SK-N-SH (cell line): ENCODE measurements at regions not wholly inside any gene's neighbourhood (a gene's known extent, or its start where the extent isn't known, plus 50 kb on each side); places are given as distances from the start of the nearest gene placed in this dataset.

Experiments used
- CTCF ChIA-PET: fragments of 300-600, 350-600 bp; formaldehyde crosslinking; extraction: SDS; loops from one replicate; lab custom pipeline; 2021; lab: Yijun Ruan, JAX
- POLR2A ChIA-PET: fragments of 350-600 bp; sonication (Branson Sonifier 250); formaldehyde crosslinking; extraction: SDS; loops from one replicate; lab custom pipeline; 2020; ENCODE audit warnings: antibody characterized with exemption, inconsistent platforms; lab: Yijun Ruan, JAX
- DNase-seq: peaks from one replicate; pipeline ENCODE4 v3.0.0; 2012
- H2AFZ ChIP-seq: fragments of 200-600 bp; sonication (generic); 2 replicates; pipeline ENCODE4 v1.8.1; 2016; ENCODE audit warnings: antibody characterized with exemption, mild to moderate bottlenecking, low read depth
- H3F3A ChIP-seq: fragments of 200-600 bp; sonication (generic); replicated peaks from 2 replicates; pipeline ENCODE3; 2016; ENCODE audit warnings: antibody characterized with exemption, mild to moderate bottlenecking; ENCODE audit not compliant: insufficient read depth
- H3K27ac ChIP-seq, 2 experiments: fragments of 200-500 bp in 1 of 2; fragments of 200-600 bp in 1 of 2; sonication (Bioruptor generic) in 1 of 2; sonication (generic), shearing (Covaris generic) in 1 of 2; 2 replicates each; pipeline versions ENCODE4 v1.5.1 to v1.6.1; 2014 to 2016; ENCODE audit warnings: low read depth in 2 of 2, inconsistent platforms in 1 of 2, low read length in 1 of 2, mild to moderate bottlenecking in 1 of 2, mixed read lengths in 1 of 2
- H3K27me3 ChIP-seq: fragments of 200-600 bp; sonication (generic), shearing (Covaris generic); 2 replicates; pipeline ENCODE4 v1.6.1; 2016; ENCODE audit warnings: mixed run types; ENCODE audit not compliant: insufficient read depth
- H3K36me3 ChIP-seq, 2 experiments: fragments of 200-500 bp in 1 of 2; fragments of 200-600 bp in 1 of 2; sonication (Bioruptor generic) in 1 of 2; sonication (generic) in 1 of 2; replicated peaks in 1 of 2; 2 replicates each; pipeline versions ENCODE3 to v1.5.1; 2014 to 2016; ENCODE audit warnings: low read length in 1 of 2, mild to moderate bottlenecking in 1 of 2; ENCODE audit not compliant: insufficient read depth in 2 of 2, control insufficient read depth in 1 of 2
- H3K4me1 ChIP-seq, 2 experiments: fragments of 200-500 bp in 1 of 2; fragments of 200-600 bp in 1 of 2; sonication (Bioruptor generic) in 1 of 2; sonication (generic), shearing (Covaris generic) in 1 of 2; 2 replicates each; pipeline versions ENCODE4 v1.5.1 to v1.6.1; 2014 to 2016; ENCODE audit warnings: low read depth in 1 of 2, low read length in 1 of 2, mixed run types in 1 of 2; ENCODE audit not compliant: insufficient read depth in 2 of 2, control insufficient read depth in 1 of 2
- H3K4me2 ChIP-seq: fragments of 200-600 bp; sonication (generic), shearing (Covaris generic); 2 replicates; pipeline ENCODE4 v1.6.1; 2017; ENCODE audit warnings: mixed run types
- H3K4me3 ChIP-seq, 2 experiments: fragments of 200-500 bp in 1 of 2; fragments of 200-600 bp in 1 of 2; sonication (Bioruptor generic) in 1 of 2; sonication (generic), shearing (Covaris generic) in 1 of 2; 2 replicates each; pipeline versions ENCODE4 v1.5.1 to v1.8.1; 2014 to 2016; ENCODE audit warnings: low read depth in 2 of 2, inconsistent platforms in 1 of 2, low read length in 1 of 2, mild to moderate bottlenecking in 1 of 2, mixed read lengths in 1 of 2, moderate library complexity in 1 of 2
- H3K79me2 ChIP-seq: fragments of 200-600 bp; sonication (generic); 2 replicates; pipeline ENCODE4 v1.8.1; 2017; ENCODE audit warnings: mild to moderate bottlenecking; ENCODE audit not compliant: insufficient read depth
- H3K9ac ChIP-seq: fragments of 200-600 bp; sonication (generic); 2 replicates; pipeline ENCODE4 v1.6.1; 2017; ENCODE audit warnings: mixed run types
- H3K9me2 ChIP-seq: fragments of 200-600 bp; sonication (generic); 2 replicates; pipeline ENCODE4 v1.6.1; 2017; ENCODE audit warnings: mixed run types
- H3K9me3 ChIP-seq: fragments of 200-600 bp; sonication (generic); 2 replicates; pipeline ENCODE4 v1.6.1; 2017; ENCODE audit warnings: mixed run types, mild to moderate bottlenecking, moderate library complexity
- H4K20me1 ChIP-seq: fragments of 200-600 bp; sonication (generic); 2 replicates; pipeline ENCODE4 v1.6.1; 2017; ENCODE audit warnings: mild to moderate bottlenecking, mixed run types; ENCODE audit not compliant: insufficient read depth
- EZH2phosphoT487 ChIP-seq: fragments of 200-600 bp; sonication (generic); IDR thresholded peaks from 2 replicates; pipeline ENCODE4 v1.6.1; 2017; ENCODE audit warnings: low read depth, mixed run types, mild to moderate bottlenecking, antibody characterized with exemption, moderate library complexity, borderline replicate concordance
- FOXM1 ChIP-seq: IDR thresholded peaks from 2 replicates; pipeline ENCODE4 v1.4.0; 2012; ENCODE audit warnings: low read depth, mild to moderate bottlenecking
- MXI1 ChIP-seq: IDR thresholded peaks from 2 replicates; pipeline ENCODE4 v1.6.1; 2012; ENCODE audit warnings: mild to moderate bottlenecking, low read depth, low read length, improper control_type of control experiment
- NFIC ChIP-seq: IDR thresholded peaks from 2 replicates; pipeline ENCODE4 v1.4.0; 2012; ENCODE audit warnings: borderline replicate concordance
- NRF1 ChIP-seq: IDR thresholded peaks from 2 replicates; pipeline ENCODE4 v1.6.1; 2012; ENCODE audit warnings: low read depth, mild to moderate bottlenecking, low read length
- POLR2AphosphoS5 ChIP-seq: IDR thresholded peaks from 2 replicates; pipeline ENCODE4 v1.6.1; 2012; ENCODE audit warnings: low read depth, low read length
- TEAD4 ChIP-seq: IDR thresholded peaks from 2 replicates; pipeline ENCODE4 v1.4.0; 2012; ENCODE audit warnings: mild to moderate bottlenecking, borderline replicate concordance; ENCODE audit not compliant: insufficient read depth
- YY1 ChIP-seq: IDR thresholded peaks from 2 replicates; pipeline ENCODE4 v1.4.0; 2012; ENCODE audit warnings: low read depth, mild to moderate bottlenecking
- WGBS: methylation state at CpG from one replicate; pipeline ENCODE4 v1.1.6; 2017; ENCODE audit warnings: low lambda C conversion rate; 5-methylcytosine and 5-hydroxymethylcytosine counted together
- TF ChIP-seq, protein P1 (sequence below): IDR thresholded peaks from 2 replicates; pipeline ENCODE4 v1.4.0; 2012; ENCODE audit warnings: low read depth, borderline replicate concordance
- TF ChIP-seq, protein P2 (sequence below): fragments of 200-600 bp; sonication (generic); IDR thresholded peaks from 2 replicates; pipeline ENCODE4 v1.6.1; 2017; ENCODE audit warnings: antibody characterized with exemption, mild to moderate bottlenecking, moderate library complexity
- TF ChIP-seq, protein P3 (sequence below): IDR thresholded peaks from 2 replicates; pipeline ENCODE4 v1.6.1; 2012; ENCODE audit warnings: mild to moderate bottlenecking, low read depth, low read length, moderate library complexity
- TF ChIP-seq, protein P4 (sequence below): fragments of 150-350 bp; IDR thresholded peaks from 2 replicates; pipeline ENCODE4 v1.6.1; 2017; ENCODE audit warnings: antibody characterized with exemption, low read length, low read depth, borderline replicate concordance
- TF ChIP-seq, protein P5 (sequence below): fragments of 150-350 bp; IDR thresholded peaks from 2 replicates; pipeline ENCODE4 v1.6.1; 2016; ENCODE audit warnings: mild to moderate bottlenecking, low read depth, low read length

DNA sequence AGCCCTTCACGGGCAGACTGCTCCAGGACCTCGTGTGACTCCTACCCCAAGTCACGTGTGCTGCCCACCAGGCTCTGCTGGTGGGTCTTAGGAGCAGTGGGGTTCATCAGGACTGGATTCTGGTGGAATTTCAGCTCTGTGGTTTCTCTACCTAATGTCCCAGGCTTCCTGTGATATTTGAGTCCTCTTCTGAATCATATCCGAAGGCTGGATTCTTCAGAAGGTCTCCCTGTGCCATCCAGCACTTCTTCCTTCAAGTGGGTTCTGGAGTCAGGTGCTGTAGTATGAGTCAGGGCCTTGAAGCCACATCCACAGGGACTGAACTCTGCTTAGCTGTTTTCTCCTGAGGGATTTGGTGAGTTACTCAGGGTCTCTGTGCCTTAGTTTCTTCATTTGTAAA is 850.2 kb upstream of the CELF4 start:
- H3K4me1 ChIP-seq = no peaks in the 10 kb centered on the region
- WGBS = 2% methylated on average over 4 of the region's 4 CpGs
- no peak overlapping the region for H3K4me2 ChIP-seq
- H3K9me2 ChIP-seq = no peaks in the 10 kb centered on the region
- H3K9ac ChIP-seq = no peak overlapping the region
- no peak overlapping the region for H2AFZ ChIP-seq
- H3K4me3 ChIP-seq = no peak overlapping the region
- H3K9me3 ChIP-seq = no peaks in the 10 kb centered on the region
- H3K27ac ChIP-seq = no peak overlapping the region
- ChIA-PET POLR2A (no interaction called here), CTCF (interaction anchor here (1.1 kb wide), 1 partner anchor 51 kb away, joined by 3 read pairs; no protein-coding TSS in a partner anchor)
- H3K27me3 ChIP-seq = no peaks in the 10 kb centered on the region
- TF ChIP-seq, protein P1, sequence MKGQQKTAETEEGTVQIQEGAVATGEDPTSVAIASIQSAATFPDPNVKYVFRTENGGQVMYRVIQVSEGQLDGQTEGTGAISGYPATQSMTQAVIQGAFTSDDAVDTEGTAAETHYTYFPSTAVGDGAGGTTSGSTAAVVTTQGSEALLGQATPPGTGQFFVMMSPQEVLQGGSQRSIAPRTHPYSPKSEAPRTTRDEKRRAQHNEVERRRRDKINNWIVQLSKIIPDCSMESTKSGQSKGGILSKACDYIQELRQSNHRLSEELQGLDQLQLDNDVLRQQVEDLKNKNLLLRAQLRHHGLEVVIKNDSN = no peak
- TF ChIP-seq NRF1 = no peak
- TF ChIP-seq, protein P2, sequence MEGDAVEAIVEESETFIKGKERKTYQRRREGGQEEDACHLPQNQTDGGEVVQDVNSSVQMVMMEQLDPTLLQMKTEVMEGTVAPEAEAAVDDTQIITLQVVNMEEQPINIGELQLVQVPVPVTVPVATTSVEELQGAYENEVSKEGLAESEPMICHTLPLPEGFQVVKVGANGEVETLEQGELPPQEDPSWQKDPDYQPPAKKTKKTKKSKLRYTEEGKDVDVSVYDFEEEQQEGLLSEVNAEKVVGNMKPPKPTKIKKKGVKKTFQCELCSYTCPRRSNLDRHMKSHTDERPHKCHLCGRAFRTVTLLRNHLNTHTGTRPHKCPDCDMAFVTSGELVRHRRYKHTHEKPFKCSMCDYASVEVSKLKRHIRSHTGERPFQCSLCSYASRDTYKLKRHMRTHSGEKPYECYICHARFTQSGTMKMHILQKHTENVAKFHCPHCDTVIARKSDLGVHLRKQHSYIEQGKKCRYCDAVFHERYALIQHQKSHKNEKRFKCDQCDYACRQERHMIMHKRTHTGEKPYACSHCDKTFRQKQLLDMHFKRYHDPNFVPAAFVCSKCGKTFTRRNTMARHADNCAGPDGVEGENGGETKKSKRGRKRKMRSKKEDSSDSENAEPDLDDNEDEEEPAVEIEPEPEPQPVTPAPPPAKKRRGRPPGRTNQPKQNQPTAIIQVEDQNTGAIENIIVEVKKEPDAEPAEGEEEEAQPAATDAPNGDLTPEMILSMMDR = no peak
- no peak for TF ChIP-seq POLR2AphosphoS5
- no peak for TF ChIP-seq MXI1
- no peak for TF ChIP-seq EZH2phosphoT487
- TF ChIP-seq NFIC = no peak
- TF ChIP-seq, protein P3, sequence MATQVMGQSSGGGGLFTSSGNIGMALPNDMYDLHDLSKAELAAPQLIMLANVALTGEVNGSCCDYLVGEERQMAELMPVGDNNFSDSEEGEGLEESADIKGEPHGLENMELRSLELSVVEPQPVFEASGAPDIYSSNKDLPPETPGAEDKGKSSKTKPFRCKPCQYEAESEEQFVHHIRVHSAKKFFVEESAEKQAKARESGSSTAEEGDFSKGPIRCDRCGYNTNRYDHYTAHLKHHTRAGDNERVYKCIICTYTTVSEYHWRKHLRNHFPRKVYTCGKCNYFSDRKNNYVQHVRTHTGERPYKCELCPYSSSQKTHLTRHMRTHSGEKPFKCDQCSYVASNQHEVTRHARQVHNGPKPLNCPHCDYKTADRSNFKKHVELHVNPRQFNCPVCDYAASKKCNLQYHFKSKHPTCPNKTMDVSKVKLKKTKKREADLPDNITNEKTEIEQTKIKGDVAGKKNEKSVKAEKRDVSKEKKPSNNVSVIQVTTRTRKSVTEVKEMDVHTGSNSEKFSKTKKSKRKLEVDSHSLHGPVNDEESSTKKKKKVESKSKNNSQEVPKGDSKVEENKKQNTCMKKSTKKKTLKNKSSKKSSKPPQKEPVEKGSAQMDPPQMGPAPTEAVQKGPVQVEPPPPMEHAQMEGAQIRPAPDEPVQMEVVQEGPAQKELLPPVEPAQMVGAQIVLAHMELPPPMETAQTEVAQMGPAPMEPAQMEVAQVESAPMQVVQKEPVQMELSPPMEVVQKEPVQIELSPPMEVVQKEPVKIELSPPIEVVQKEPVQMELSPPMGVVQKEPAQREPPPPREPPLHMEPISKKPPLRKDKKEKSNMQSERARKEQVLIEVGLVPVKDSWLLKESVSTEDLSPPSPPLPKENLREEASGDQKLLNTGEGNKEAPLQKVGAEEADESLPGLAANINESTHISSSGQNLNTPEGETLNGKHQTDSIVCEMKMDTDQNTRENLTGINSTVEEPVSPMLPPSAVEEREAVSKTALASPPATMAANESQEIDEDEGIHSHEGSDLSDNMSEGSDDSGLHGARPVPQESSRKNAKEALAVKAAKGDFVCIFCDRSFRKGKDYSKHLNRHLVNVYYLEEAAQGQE = no peak
- no peak for TF ChIP-seq YY1
- no peak for TF ChIP-seq TEAD4
- TF ChIP-seq, protein P4, sequence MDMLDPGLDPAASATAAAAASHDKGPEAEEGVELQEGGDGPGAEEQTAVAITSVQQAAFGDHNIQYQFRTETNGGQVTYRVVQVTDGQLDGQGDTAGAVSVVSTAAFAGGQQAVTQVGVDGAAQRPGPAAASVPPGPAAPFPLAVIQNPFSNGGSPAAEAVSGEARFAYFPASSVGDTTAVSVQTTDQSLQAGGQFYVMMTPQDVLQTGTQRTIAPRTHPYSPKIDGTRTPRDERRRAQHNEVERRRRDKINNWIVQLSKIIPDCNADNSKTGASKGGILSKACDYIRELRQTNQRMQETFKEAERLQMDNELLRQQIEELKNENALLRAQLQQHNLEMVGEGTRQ = no peak
- no peak for TF ChIP-seq FOXM1
- TF ChIP-seq, protein P5, sequence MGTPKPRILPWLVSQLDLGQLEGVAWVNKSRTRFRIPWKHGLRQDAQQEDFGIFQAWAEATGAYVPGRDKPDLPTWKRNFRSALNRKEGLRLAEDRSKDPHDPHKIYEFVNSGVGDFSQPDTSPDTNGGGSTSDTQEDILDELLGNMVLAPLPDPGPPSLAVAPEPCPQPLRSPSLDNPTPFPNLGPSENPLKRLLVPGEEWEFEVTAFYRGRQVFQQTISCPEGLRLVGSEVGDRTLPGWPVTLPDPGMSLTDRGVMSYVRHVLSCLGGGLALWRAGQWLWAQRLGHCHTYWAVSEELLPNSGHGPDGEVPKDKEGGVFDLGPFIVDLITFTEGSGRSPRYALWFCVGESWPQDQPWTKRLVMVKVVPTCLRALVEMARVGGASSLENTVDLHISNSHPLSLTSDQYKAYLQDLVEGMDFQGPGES = no peak
- no peaks in the 10 kb centered on the region for H4K20me1 ChIP-seq
- no peaks in the 10 kb centered on the region for H3F3A ChIP-seq
- no peak for DNase-seq
- no peaks in the 10 kb centered on the region for H3K36me3 ChIP-seq
- H3K79me2 ChIP-seq = no peaks in the 10 kb centered on the region
